Right cardiac atrium (tissue), 5 donors: ENCODE measurements at regions not wholly inside any gene's neighbourhood (a gene's known extent, or its start where the extent isn't known, plus 50 kb on each side); places are given as distances from the start of the nearest gene placed in this dataset.

Source experiments
- ATAC-seq, 2 donors: fragments of 200-7000 bp; cut with Tn5 transposase; one replicate each; pipeline versions ENCODE4 v1.8.0 to v1.9.1; 2020; ENCODE audit warnings: moderate library complexity in 2 of 2, mild to moderate bottlenecking in 1 of 2
- DNase-seq, 3 donors: peaks; one replicate each; pipeline ENCODE4 v3.0.0-alpha.2; 2020
- H3K27ac ChIP-seq: one replicate; pipeline ENCODE4 v1.5.1; 2013; ENCODE audit warnings: mild to moderate bottlenecking, low read length, control low read depth, moderate library complexity
- H3K27me3 ChIP-seq: one replicate; pipeline ENCODE4 v1.6.1; 2013; ENCODE audit not compliant: control insufficient read depth, insufficient read depth
- H3K4me1 ChIP-seq: one replicate; pipeline ENCODE4 v1.6.1; 2013; ENCODE audit warnings: low read length; ENCODE audit not compliant: control insufficient read depth, insufficient read depth
- H3K4me3 ChIP-seq: one replicate; pipeline ENCODE4 v1.5.1; 2013; ENCODE audit warnings: low read length, control low read depth
- H3K9me3 ChIP-seq: one replicate; pipeline ENCODE4 v1.6.1; 2013; ENCODE audit warnings: low read length; ENCODE audit not compliant: control insufficient read depth
- WGBS: extraction: QIAGEN DNeasy Blood & Tissue Kit; methylation state at CpG from one replicate; pipeline ENCODE4 v1.1.7; 2013; 5-methylcytosine and 5-hydroxymethylcytosine counted together
- intact Hi-C, 4 donors: fragments of 100-400 bp; cut with DNase I; formaldehyde crosslinking; loops; one replicate each; pipeline versions ENCODE4 v1.11.0 to v1.14.0; 2022 to 2023
- donor health status: healthy with polysubstance abuse.
- donor health status: DM: no; HTN: yes; CAD: no.
- donor health status: DM: no; HTN: no; CAD: no.
- donor health status: DM: no; HTN: yes; CAD: no; lungs with severe emphysema.
- donor health status: DM: yes; HTN: yes; CAD: no.

DNA sequence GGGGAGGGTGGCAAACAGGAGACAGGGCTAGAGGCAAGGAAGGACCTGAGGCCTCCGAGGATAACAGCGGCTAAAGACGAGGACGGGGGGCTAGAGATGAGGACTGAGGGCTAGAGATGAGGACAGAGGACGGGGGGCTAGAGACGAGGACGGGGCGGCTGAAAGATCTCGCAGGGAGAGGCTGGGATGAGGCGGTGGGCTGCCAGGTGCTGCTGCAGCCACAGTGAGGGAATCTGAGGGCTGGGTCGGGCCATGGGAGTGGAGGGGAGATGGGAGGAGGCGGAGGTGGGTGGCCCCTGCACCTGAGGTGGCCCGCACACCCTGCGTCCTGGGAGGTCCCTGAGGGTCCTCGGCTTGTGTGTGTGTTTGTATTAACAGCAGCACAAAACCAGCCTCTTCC, 350.2 kb upstream of the SALL3 start:
- DNase-seq (no peak), ATAC-seq (no peak)
- Histone ChIP-seq H3K4me1 (no peaks in the 10 kb centered on the region), H3K4me3 (no peak overlapping the region), H3K27ac (no peak overlapping the region), H3K9me3 (no peaks in the 10 kb centered on the region), H3K27me3 (no peaks in the 10 kb centered on the region)
- intact Hi-C loops, result no loop called here
- WGBS, result 94% methylated on average over 15 of the region's 15 CpGs

DNA sequence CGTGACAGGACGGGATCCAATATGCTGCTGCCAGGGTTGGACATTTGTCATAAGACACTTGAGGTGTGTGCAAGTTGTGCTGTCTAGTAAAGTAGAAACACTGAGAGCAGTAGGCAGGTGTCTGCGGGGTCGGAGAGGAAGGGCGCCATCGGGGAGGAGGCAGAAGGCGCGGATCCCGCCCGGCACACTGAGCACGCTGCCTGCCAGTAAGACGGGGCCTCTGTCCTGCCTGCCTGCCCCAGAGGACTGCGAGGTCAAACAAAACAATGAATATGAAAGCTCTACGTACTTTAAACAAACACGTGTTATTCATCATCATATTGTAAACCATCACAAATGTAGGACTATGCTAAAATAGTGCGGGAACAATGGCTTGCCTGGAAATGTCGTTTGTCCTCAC, 349.3 kb upstream of the SALL3 start:
- H3K27ac ChIP-seq, result no peak overlapping the region
- DNase-seq (no peak), ATAC-seq (no peak)
- intact Hi-C loops, result no loop called here
- 91% methylated on average over 17 of the region's 17 CpGs for WGBS
- H3K4me3 ChIP-seq, result no peak overlapping the region
- H3K27me3 ChIP-seq, result no peaks in the 10 kb centered on the region
- no peaks in the 10 kb centered on the region for H3K4me1 ChIP-seq
- H3K9me3 ChIP-seq, result no peaks in the 10 kb centered on the region

DNA sequence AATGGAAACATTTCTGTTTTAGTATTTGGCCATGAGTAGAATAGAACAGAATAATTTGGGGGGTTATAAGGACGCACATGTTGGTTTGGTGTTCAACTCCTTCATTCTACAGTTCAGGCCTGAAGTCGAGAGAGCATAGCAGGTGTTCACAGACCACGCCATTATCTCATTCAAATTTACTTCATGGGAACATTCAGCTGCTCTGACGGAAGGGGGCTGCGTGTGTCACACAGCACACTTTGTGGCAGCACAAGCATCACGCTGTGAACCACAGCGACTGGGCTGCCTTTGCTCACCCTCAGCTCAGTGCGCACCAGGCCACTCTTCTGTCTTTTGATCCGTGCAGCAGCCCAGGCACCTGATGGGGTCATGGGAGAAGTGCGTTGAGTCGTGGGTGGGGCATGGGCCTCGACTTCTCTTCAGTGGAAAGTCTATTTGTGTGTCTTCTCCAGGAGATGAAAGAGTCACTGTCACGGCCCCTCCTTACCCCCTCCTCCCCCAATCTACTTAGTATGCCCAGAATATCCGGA, 348.6 kb upstream of the SALL3 start:
- H3K9me3 ChIP-seq, result no peaks in the 10 kb centered on the region
- DNase-seq (no peak), ATAC-seq (no peak)
- no peaks in the 10 kb centered on the region for H3K27me3 ChIP-seq
- H3K4me1 ChIP-seq, result no peaks in the 10 kb centered on the region
- 88% methylated on average over 14 of the region's 14 CpGs for WGBS
- H3K4me3 ChIP-seq, result no peak overlapping the region
- intact Hi-C loops, result no loop called here
- H3K27ac ChIP-seq, result no peak overlapping the region

DNA sequence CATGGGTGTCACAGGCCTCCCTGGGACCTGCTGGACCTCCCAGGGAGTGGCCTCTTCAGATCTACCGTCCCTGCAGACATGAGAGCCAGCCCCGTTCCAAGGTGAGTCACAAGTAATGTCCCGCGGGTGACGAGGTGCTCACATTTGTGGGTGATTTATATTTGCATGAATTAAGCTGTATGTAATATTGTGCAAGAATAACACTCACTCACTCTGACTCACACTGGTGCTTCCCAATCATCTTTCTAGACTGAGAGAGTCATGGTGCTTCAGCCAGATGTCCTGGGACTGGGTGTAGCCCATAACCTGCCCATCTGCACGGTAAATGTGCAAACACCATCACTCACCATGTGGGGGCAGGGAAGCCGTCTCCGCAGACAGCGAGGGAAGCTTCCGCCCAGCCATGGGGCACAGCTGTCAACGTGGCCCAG, 347.5 kb upstream of the SALL3 start:
- WGBS, result 76% methylated on average over 11 of the region's 11 CpGs
- no peak for ATAC-seq
- no peaks in the 10 kb centered on the region for H3K9me3 ChIP-seq

DNA sequence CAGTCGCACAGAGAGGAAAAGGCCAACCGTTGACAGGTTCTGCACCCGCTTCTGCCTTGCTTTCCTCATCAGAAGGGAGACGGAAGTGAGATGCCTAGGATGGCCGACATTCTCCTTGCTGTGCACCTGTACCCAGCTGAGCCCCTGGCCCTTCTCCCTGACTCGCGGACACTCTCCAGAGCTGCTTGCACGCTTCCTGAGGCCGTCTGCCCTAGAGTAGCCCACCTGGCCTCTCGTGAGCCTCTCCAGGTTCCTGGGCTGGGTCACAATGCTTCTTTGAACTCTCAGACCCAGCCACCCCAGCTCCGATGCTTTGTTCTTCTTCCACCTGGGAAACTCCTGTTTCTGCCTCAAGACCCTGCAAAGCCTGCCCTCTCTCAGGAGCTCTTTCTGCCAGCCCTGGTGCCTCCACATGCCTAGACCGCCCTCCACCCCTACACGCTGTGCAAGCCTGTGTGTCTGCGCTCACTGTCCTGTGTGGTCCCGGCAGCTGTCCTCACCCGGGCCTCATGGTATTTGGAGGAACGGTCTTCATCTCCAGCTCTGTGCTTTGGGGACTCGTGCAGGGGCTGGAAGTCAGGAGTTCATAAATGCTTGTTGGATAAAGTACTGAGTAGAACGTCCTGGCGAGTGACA, 345.4 kb upstream of the SALL3 start:
- DNase-seq (no peak), ATAC-seq (no peak)
- H3K27ac ChIP-seq, result no peak overlapping the region
- WGBS, result 77% methylated on average over 20 of the region's 20 CpGs
- H3K4me1 ChIP-seq, result no peaks in the 10 kb centered on the region
- no peak overlapping the region for H3K4me3 ChIP-seq
- intact Hi-C loops, result no loop called here
- H3K9me3 ChIP-seq, result no peaks in the 10 kb centered on the region
- no peaks in the 10 kb centered on the region for H3K27me3 ChIP-seq

More for the DNA sequence above, 347.5 kb upstream of the SALL3 start:
- no peak overlapping the region for H3K27ac ChIP-seq
- no peak overlapping the region for H3K4me3 ChIP-seq
- no peaks in the 10 kb centered on the region for H3K27me3 ChIP-seq
- no peak for DNase-seq
- intact Hi-C loops, result no loop called here
- H3K4me1 ChIP-seq, result no peaks in the 10 kb centered on the region

DNA sequence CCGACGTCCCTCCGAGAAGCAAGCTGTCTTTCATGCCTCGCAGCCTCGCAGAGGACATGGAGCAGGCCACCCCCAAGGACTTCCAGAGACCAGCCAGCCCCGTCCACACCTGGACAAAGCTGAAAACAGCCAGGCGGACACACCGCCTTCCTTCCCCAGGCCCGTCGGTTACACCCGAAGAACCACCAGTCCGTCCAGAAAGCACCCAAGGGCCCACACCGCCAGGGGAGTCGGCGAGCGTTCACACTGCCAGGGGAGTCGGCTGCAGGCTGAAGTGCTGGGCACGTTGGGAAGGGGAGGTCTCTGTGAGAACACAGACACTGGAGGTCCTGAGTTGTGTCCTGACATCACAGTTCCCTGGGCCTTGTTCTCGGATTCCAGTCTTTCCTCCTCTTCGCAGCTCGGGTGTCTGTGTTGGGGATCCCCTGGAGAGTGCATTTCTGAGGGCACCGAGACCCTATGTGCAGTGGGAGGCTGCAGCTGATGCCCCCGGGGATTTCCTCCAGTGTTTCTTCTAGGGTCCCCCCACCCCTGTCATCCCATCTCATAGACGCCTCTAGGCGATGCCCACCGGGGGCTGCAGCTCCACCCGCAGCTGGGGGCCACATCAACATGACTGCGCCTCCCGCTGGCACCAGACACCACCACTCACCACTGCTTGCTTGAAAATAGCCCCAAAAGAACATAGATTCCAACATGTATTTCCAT, 344.4 kb upstream of the SALL3 start:
- 86% methylated on average over 29 of the region's 29 CpGs for whole genome bisulfite sequencing

DNA sequence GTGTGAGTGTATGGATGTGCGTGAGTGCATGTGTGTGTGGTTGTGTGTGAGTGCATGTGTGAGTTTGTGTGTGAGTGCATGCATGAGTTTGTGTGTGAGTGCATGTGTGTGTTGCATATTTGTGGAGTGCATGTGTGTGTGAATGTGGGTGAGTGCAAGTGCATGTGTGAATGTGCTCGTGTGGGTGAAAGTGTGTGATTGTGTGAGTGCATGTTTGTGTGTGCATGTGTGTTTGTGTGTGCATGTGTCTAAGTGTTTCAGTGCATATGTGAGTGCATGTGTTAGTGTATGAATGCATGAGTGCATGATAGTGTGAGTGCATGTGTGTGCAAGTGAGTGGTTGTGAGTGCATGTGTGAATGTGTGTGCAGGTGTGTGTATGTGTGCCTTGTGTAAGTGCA, 343.4 kb upstream of the SALL3 start:
- 93% methylated on average over 2 of the region's 2 CpGs for WGBS
- Histone ChIP-seq H3K4me3 (no peak overlapping the region), H3K27me3 (no peaks in the 10 kb centered on the region), H3K27ac (no peak overlapping the region), H3K4me1 (no peaks in the 10 kb centered on the region), H3K9me3 (no peaks in the 10 kb centered on the region)
- no peak for DNase-seq
- ATAC-seq, result no peak
- intact Hi-C loops, result no loop called here

More for the DNA sequence above, 344.4 kb upstream of the SALL3 start:
- intact Hi-C loops, result no loop called here
- H3K27me3 ChIP-seq, result no peaks in the 10 kb centered on the region
- no peak overlapping the region for H3K4me3 ChIP-seq
- no peaks in the 10 kb centered on the region for H3K9me3 ChIP-seq
- no peaks in the 10 kb centered on the region for H3K4me1 ChIP-seq
- H3K27ac ChIP-seq, result no peak overlapping the region
- ATAC-seq (no peak), DNase-seq (no peak)

DNA sequence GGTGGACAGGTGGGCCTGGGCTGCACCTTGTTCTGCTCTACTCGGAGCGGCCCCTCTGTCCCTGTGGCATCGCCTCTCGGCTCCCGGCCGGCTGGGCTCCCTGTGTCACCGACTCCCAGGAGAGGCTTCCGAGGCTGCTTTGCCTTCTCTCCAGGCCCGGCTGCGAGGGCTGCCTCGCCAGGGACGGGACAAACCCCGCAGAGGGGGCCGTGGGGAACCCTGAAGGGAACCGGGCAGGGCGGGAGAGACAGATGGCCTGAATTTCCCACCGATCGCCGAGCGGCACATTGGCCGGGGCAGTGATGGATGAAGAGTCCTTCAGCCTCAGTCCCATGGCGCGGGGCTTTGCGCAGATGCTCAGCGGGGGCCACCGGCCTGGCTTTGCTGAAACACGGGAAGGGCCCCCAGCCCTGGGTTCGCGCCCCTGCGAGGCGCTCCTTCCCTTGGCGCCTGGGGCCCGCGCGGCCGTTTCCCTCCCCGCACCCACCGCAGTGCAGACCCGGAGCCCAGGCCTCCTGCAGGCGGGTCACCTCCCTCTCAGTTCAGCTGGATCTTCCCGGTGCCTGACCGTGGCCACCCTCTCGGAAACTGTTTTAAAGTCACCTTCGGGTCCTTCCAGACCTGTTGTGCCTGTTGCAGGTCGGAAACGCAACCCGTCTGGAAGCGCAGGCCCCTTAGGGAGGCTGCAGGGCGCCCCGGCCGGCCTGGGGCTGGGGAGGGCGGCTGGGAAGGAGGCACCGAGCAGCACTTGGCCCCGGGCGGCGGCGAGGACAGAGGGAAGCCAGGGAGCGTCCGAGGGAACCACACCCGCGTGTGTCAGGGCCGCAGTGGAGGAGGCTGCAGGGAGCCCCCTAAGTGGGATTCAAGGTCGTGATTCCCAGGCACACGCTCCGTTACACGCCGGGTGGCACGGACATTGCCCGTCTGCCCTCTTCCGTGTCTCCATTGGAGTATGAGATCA, 341.9 kb upstream of the SALL3 start:
- H3K27ac ChIP-seq, result no peak overlapping the region
- H3K4me3 ChIP-seq, result no peak overlapping the region
- intact Hi-C loops, result no loop called here
- H3K9me3 ChIP-seq, result no peaks in the 10 kb centered on the region
- no peak for ATAC-seq
- 88% methylated on average over 70 of the region's 70 CpGs for WGBS
- no peaks in the 10 kb centered on the region for H3K27me3 ChIP-seq
- DNase-seq, result no peak
- no peaks in the 10 kb centered on the region for H3K4me1 ChIP-seq

DNA sequence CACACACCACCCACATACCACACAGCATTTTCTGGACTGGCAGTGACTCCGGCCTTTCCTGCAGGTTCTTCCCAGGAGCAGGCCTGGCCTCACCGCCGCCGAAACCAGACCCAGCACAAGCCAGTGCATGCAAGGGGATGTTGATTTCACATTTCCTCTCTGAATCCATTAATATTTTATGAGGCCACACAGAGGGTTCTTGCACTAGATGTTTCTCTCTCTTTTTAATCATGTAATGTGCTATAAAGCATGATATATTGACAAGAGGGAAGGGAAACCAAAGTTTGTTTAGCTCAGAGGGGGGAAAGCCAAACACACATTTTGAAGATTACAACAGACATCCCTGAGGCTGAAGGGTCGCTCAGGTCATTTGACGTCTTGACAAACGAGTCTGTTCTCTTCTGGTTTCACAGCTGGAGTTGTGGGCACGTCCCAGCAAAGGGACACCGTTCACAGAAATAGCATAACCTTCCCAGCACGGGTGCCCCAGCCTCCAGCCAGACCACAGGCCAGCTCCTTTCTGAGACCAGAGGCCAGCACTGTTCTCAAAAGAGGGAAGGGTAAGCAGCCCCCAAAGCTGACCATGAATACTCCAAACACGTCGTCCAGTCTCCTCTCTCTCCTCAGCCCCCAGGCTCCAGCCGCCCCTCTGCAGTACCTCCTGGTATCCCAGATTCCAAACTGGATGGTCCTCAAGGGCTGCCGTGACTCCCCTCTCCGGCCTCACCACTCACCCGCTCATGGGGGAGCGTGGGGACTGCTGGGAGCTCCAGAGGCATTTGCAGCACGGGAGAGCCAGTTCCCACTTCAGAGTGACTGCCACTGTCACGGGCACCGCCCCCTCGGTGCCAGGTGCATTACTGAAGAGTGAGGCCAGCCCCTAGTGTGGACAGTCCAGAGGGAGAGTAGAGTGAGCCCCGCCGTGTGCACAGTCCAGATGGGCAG, 340.3 kb upstream of the SALL3 start:
- no peak overlapping the region for H3K4me3 ChIP-seq
- no peaks in the 10 kb centered on the region for H3K9me3 ChIP-seq
- DNase-seq (no peak), ATAC-seq (no peak)
- WGBS, result 68% methylated on average over 23 of the region's 23 CpGs
- no peaks in the 10 kb centered on the region for H3K27me3 ChIP-seq
- no peak overlapping the region for H3K27ac ChIP-seq
- intact Hi-C loops, result no loop called here
- H3K4me1 ChIP-seq, result no peaks in the 10 kb centered on the region

DNA sequence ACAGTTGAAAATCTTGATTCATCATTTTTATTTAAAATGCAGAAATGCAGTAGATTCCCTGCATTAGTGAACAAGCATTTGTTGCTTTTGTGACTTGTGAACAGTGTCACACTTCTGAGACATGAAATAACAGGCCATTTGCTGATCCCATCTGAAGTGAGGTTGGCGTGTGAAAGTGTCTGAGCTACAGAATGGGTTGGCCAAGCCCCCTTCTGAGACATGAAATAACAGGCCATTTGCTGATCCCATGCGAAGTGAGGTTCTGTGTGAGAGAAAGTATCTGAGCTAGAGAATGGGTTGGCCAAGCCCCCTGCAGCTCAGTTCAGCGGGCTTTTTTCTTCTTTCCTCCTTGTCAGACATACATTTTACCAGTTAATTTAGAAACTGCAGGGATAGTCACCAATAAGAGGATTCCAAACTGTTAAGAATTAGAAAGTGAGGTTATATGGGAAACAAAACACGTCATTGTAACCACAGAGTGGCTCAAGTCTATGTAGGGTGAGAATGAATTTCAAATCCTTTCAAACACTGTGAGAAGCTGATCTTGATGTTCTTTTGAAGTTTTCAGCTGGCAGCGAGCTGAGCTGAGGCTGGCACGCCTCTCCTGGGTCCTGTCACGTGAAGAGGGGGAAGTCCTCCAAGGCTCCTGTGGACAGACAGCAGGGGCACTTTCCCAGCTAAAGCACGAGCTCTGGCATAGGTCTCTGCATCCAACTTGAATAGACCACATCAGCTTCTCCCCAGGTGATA, 339.2 kb upstream of the SALL3 start:
- no peaks in the 10 kb centered on the region for H3K27me3 ChIP-seq
- no peaks in the 10 kb centered on the region for H3K9me3 ChIP-seq
- ATAC-seq (no peak), DNase-seq (no peak)
- WGBS, result 60% methylated on average over 8 of the region's 8 CpGs
- no peak overlapping the region for H3K4me3 ChIP-seq
- intact Hi-C loops, result no loop called here
- no peaks in the 10 kb centered on the region for H3K4me1 ChIP-seq
- H3K27ac ChIP-seq, result no peak overlapping the region
